ENCODE measurements at regions not wholly inside any gene's neighbourhood (a gene's known extent, or its start where the extent isn't known, plus 50 kb on each side); places are given as distances from the start of the nearest gene placed in this dataset.

GRCh38 chr1:79460773-79461436 lies 454.4 kb upstream of the ADGRL4 start:
- in situ Hi-C loops (cut with MboI; ENCODE audit: low pct_unique_long_range_greater_than_20kb, low sequenced_read_pairs, unreplicated experiment): no loop called here
- peak; percentile 58 for DNase-seq (ENCODE audit: low spot score)
- no peak for TF ChIP-seq CTCF (IDR thresholded peaks at IDR 0.05; ENCODE audit: extremely low read depth, insufficient read depth, missing control alignments)

GRCh38 chr1:79457562-79458224 lies 451.2 kb upstream of the ADGRL4 start:
- in situ Hi-C loops (cut with MboI; ENCODE audit: low pct_unique_long_range_greater_than_20kb, low sequenced_read_pairs, unreplicated experiment): no loop called here
- no peak for TF ChIP-seq CTCF (IDR thresholded peaks at IDR 0.05; ENCODE audit: extremely low read depth, insufficient read depth, missing control alignments)
- DNase-seq (ENCODE audit: low spot score): no peak

- no peak for TF ChIP-seq CTCF (IDR thresholded peaks at IDR 0.05; ENCODE audit: extremely low read depth, insufficient read depth, missing control alignments)
- DNase-seq (ENCODE audit: low spot score): no peak
- in situ Hi-C loops (cut with MboI; ENCODE audit: low pct_unique_long_range_greater_than_20kb, low sequenced_read_pairs, unreplicated experiment): no loop called here
Observed at GRCh38 chr1:79448426-79448825, 441.9 kb upstream of the ADGRL4 start.

- in situ Hi-C loops (cut with MboI; ENCODE audit: low pct_unique_long_range_greater_than_20kb, low sequenced_read_pairs, unreplicated experiment): no loop called here
- no peak for TF ChIP-seq CTCF (IDR thresholded peaks at IDR 0.05; ENCODE audit: extremely low read depth, insufficient read depth, missing control alignments)
- DNase-seq (ENCODE audit: low spot score): no peak
Observed at GRCh38 chr1:79441238-79441637, 434.7 kb upstream of the ADGRL4 start.

- DNase-seq (ENCODE audit: low spot score): no peak
- in situ Hi-C loops (cut with MboI; ENCODE audit: low pct_unique_long_range_greater_than_20kb, low sequenced_read_pairs, unreplicated experiment): no loop called here
- no peak for TF ChIP-seq CTCF (IDR thresholded peaks at IDR 0.05; ENCODE audit: extremely low read depth, insufficient read depth, missing control alignments)
Observed at GRCh38 chr1:79437540-79437939, 431.0 kb upstream of the ADGRL4 start.

- no peak for TF ChIP-seq CTCF (IDR thresholded peaks at IDR 0.05; ENCODE audit: extremely low read depth, insufficient read depth, missing control alignments)
- no peak for DNase-seq (ENCODE audit: low spot score)
- in situ Hi-C loops (cut with MboI; ENCODE audit: low pct_unique_long_range_greater_than_20kb, low sequenced_read_pairs, unreplicated experiment): no loop called here
Observed at GRCh38 chr1:79431340-79431739, 424.8 kb upstream of the ADGRL4 start.

Measured in GM13977 (cell line).